A673 (cell line): ENCODE measurements at regions not wholly inside any gene's neighbourhood (a gene's known extent, or its start where the extent isn't known, plus 50 kb on each side); places are given as distances from the start of the nearest gene placed in this dataset.

Source experiments
- BruUV-seq: library from RNA; stranded (reverse); fragments of 400-500 nt; replicated peaks from 2 replicates; lab custom pipeline; 2021; lab: Mats Ljungman, UMichigan
- CTCF ChIA-PET: fragments of 300-600 bp; sonication (Branson Sonifier 250); formaldehyde crosslinking; loops from one replicate; lab custom pipeline; 2022; ENCODE audit warnings: antibody characterized with exemption; lab: Charles Lee
- POLR2A ChIA-PET: fragments of 300-600 bp; sonication (Branson Sonifier 250); formaldehyde crosslinking; loops from one replicate; lab custom pipeline; 2022; ENCODE audit warnings: antibody characterized with exemption; ENCODE audit not compliant: low non-redundant PET; lab: Charles Lee
- DNase-seq: peaks from one replicate; pipeline ENCODE4 v3.0.0-alpha.2; 2015; ENCODE audit warnings: low spot score
- H3K27ac ChIP-seq: fragments of 200-600 bp; sonication (generic); 2 replicates; pipeline ENCODE4 v1.5.1; 2016; ENCODE audit warnings: mixed run types, low read depth, mild to moderate bottlenecking, mixed read lengths, antibody characterized with exemption, low read length; ENCODE audit not compliant: poor library complexity, severe bottlenecking
- H3K27me3 ChIP-seq: fragments of 200-600 bp; sonication (generic); replicated peaks from 2 replicates; pipeline ENCODE4 v1.6.1; 2017; ENCODE audit warnings: mixed run types, low read depth, mild to moderate bottlenecking, mixed read lengths, antibody characterized with exemption, low read length; ENCODE audit not compliant: insufficient read depth, poor library complexity
- H3K36me3 ChIP-seq: fragments of 200-600 bp; sonication (generic); 2 replicates; pipeline ENCODE4 v1.6.1; 2016; ENCODE audit warnings: mixed run types, mild to moderate bottlenecking, mixed read lengths, antibody characterized with exemption, low read length; ENCODE audit not compliant: insufficient read depth, poor library complexity, severe bottlenecking
- H3K4me1 ChIP-seq: fragments of 200-600 bp; sonication (generic); 2 replicates; pipeline ENCODE4 v1.6.1; 2017; ENCODE audit warnings: mixed run types, mild to moderate bottlenecking, mixed read lengths, antibody characterized with exemption, low read length; ENCODE audit not compliant: insufficient read depth, poor library complexity, severe bottlenecking
- H3K4me3 ChIP-seq: fragments of 200-600 bp; sonication (generic); 2 replicates; pipeline ENCODE4 v1.5.1; 2016; ENCODE audit warnings: low read depth, mixed run types, mild to moderate bottlenecking, mixed read lengths, low read length; ENCODE audit not compliant: poor library complexity, severe bottlenecking
- H3K9me3 ChIP-seq: fragments of 200-600 bp; sonication (generic); 2 replicates; pipeline ENCODE4 v1.6.1; 2016; ENCODE audit warnings: mixed run types, low read depth, mild to moderate bottlenecking, mixed read lengths, antibody characterized with exemption, low read length; ENCODE audit not compliant: poor library complexity, severe bottlenecking
- EZH2 ChIP-seq: fragments of 200-600 bp; sonication (generic); IDR thresholded peaks from 2 replicates; pipeline ENCODE4 v1.6.1; 2017; ENCODE audit warnings: borderline replicate concordance, low read depth, mild to moderate bottlenecking, mixed read lengths, antibody characterized with exemption, low read length; ENCODE audit not compliant: poor library complexity, severe bottlenecking
- intact Hi-C: fragments of 100-400 bp; cut with micrococcal nuclease; formaldehyde crosslinking; loops from one replicate; pipeline ENCODE4 v1.10.0; 2022; ENCODE audit not compliant: unreplicated experiment
- TF ChIP-seq, protein P1 (sequence below): fragments of 300-800, 200-600 bp; sonication (generic); conservative IDR thresholded peaks from 2 replicates; pipeline ENCODE4 v1.5.1; 2017; ENCODE audit warnings: low read depth, mild to moderate bottlenecking, antibody characterized with exemption, low read length, moderate library complexity, mixed read lengths

DNA sequence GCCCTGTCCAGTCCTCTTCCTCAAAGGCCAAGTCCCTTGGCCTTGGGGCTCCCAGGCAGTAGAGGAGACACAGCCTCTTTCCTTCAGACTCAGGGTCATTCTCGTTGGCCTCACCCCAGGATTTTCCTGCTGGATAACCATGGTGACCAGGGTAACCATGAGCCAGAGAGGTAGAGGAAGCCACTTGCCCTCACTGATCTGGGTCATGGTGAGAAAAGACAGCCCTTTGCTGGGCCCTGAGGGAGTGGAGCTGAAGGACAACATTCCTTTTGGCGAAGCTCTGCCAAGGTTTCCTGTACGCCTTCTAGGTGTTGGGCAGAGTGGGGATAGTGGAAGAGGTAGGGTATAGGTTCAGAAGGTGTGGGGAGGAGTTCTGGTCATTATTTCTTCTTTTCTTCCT lies 53.1 kb upstream of the WNT4 start:
- no peaks in the 10 kb centered on the region for H3K9me3 ChIP-seq
- TF ChIP-seq, protein P1, sequence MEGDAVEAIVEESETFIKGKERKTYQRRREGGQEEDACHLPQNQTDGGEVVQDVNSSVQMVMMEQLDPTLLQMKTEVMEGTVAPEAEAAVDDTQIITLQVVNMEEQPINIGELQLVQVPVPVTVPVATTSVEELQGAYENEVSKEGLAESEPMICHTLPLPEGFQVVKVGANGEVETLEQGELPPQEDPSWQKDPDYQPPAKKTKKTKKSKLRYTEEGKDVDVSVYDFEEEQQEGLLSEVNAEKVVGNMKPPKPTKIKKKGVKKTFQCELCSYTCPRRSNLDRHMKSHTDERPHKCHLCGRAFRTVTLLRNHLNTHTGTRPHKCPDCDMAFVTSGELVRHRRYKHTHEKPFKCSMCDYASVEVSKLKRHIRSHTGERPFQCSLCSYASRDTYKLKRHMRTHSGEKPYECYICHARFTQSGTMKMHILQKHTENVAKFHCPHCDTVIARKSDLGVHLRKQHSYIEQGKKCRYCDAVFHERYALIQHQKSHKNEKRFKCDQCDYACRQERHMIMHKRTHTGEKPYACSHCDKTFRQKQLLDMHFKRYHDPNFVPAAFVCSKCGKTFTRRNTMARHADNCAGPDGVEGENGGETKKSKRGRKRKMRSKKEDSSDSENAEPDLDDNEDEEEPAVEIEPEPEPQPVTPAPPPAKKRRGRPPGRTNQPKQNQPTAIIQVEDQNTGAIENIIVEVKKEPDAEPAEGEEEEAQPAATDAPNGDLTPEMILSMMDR, result no peak
- no peak for TF ChIP-seq EZH2
- ChIA-PET CTCF (no interaction called here), POLR2A (interaction anchor here (0.6 to 0.7 kb wide), 2 partner anchors 8 to 83 kb away, joined by 4 to 11 read pairs; no protein-coding TSS in a partner anchor)
- H3K4me1 ChIP-seq, result no peaks in the 10 kb centered on the region
- no peak for DNase-seq
- no TSS peak for BruUV-seq
- no peak overlapping the region for H3K4me3 ChIP-seq
- H3K27me3 ChIP-seq, result peaks cover 10% of the 10 kb centered on the region
- intact Hi-C loops, result no loop called here
- H3K27ac ChIP-seq, result no peak overlapping the region
- H3K36me3 ChIP-seq, result no peaks in the 10 kb centered on the region

DNA sequence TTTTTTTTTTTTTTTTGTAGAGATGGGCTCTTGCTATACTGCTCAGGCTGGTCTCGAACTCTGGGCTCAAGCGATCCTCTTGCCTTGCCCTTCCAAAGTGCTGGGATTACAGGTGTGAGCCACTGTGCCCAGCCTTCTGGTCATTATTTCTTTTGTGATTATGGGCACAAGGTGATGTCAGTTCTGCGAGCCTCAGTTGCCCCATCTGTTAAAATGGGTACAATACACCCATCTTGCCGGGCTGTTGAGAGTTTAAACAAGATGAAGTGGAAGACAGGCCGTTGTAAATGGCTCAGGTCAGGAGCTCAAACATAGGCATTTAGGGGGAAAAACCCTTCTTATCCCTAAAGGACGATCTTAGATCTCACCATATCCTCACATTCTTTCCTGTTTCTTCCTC lies 53.7 kb upstream of the WNT4 start:
- H3K27ac ChIP-seq, result no peak overlapping the region
- TF ChIP-seq EZH2, result no peak
- TF ChIP-seq, protein P1, result no peak
- H3K9me3 ChIP-seq, result no peaks in the 10 kb centered on the region
- CTCF ChIA-PET, result no interaction called here
- H3K27me3 ChIP-seq, result peaks cover 10% of the 10 kb centered on the region
- intact Hi-C loops, result no loop called here
- no peaks in the 10 kb centered on the region for H3K4me1 ChIP-seq
- no TSS peak for BruUV-seq
- POLR2A ChIA-PET, result interaction anchor here (0.6 to 0.7 kb wide), 2 partner anchors 9 to 82 kb away, joined by 4 to 11 read pairs; no protein-coding TSS in a partner anchor
- DNase-seq, result no peak
- no peak overlapping the region for H3K4me3 ChIP-seq
- no peaks in the 10 kb centered on the region for H3K36me3 ChIP-seq

DNA sequence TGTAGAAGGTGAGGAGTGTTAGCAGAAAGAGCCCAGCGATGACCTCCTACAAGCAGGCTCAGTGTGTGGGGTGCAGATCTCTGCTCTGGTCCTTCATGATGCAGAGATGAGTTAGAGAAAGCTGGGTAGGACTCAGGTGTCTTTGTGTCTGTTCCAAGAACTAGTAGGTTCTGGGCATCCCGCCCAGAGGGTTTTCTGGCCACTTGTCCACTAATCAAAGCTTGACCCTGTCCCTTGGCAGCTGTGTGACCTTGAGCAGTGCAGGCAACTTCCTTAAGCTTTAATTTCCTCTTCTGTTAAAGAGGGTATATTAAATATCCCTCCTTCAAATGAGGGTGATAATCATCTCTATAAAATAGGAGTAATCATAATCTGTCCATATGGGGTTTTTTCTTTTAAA lies 54.7 kb upstream of the WNT4 start:
- ChIA-PET POLR2A (no interaction called here), CTCF (no interaction called here)
- intact Hi-C loops, result no loop called here
- Histone ChIP-seq H3K27ac (no peak overlapping the region), H3K9me3 (no peaks in the 10 kb centered on the region), H3K36me3 (no peaks in the 10 kb centered on the region), H3K4me3 (no peak overlapping the region), H3K27me3 (peaks cover 10% of the 10 kb centered on the region), H3K4me1 (no peaks in the 10 kb centered on the region)
- no TSS peak for BruUV-seq
- TF ChIP-seq, protein P1, result no peak
- no peak for TF ChIP-seq EZH2
- no peak for DNase-seq
